ENCODE measurements at regions not wholly inside any gene's neighbourhood (a gene's known extent, or its start where the extent isn't known, plus 50 kb on each side); places are given as distances from the start of the nearest gene placed in this dataset.

- H3K27ac Mint-ChIP-seq, result no peak overlapping the region
- Histone ChIP-seq H4K20me1 (ENCODE audit: low read depth) (no peaks in the 10 kb centered on the region), H3K27me3 (peaks cover 36% of the 10 kb centered on the region), H3K9me3 (ENCODE audit: low read depth) (no peaks in the 10 kb centered on the region), H3K79me2 (ENCODE audit: low read depth) (no peaks in the 10 kb centered on the region), H3F3A (ENCODE audit: low read depth) (no peaks in the 10 kb centered on the region), H2AFZ (replicated peaks) (no peak overlapping the region), H3K27ac (no peak overlapping the region), H3K9ac (no peak overlapping the region), H3K36me3 (no peaks in the 10 kb centered on the region), H3K4me2 (no peak overlapping the region), H3K4me1 (no peaks in the 10 kb centered on the region), H3K4me3 (no peak overlapping the region)
- H3K4me1 Mint-ChIP-seq, result no peaks in the 10 kb centered on the region
- no peak for DNase-seq (ENCODE audit: low spot score)
- H3K27me3 Mint-ChIP-seq (ENCODE audit: insufficient read depth, low read depth), result no peaks in the 10 kb centered on the region
- H3K9me3 Mint-ChIP-seq, result no peaks in the 10 kb centered on the region
- no peaks in the 10 kb centered on the region for H3K36me3 Mint-ChIP-seq
- no peak for TF ChIP-seq EZH2phosphoT487 (IDR thresholded peaks at IDR 0.05)
- no peak for TF ChIP-seq EZH2 (IDR thresholded peaks at IDR 0.05)
- TF ChIP-seq CTCF (IDR thresholded peaks at IDR 0.05), result no peak
- H3K4me3 Mint-ChIP-seq, result no peak overlapping the region
These were observed 363.6 kb downstream of the SNAPC1 start for GRCh38 chr14:62125793-62126192.

- Histone ChIP-seq H2AFZ (replicated peaks) (no peak overlapping the region), H3F3A (ENCODE audit: low read depth) (no peaks in the 10 kb centered on the region), H3K9ac (no peak overlapping the region), H3K4me1 (no peaks in the 10 kb centered on the region), H3K9me3 (ENCODE audit: low read depth) (no peaks in the 10 kb centered on the region), H4K20me1 (ENCODE audit: low read depth) (no peaks in the 10 kb centered on the region), H3K4me3 (no peak overlapping the region), H3K27me3 (peaks cover 26% of the 10 kb centered on the region), H3K27ac (no peak overlapping the region), H3K79me2 (ENCODE audit: low read depth) (no peaks in the 10 kb centered on the region), H3K4me2 (no peak overlapping the region), H3K36me3 (no peaks in the 10 kb centered on the region)
- no peaks in the 10 kb centered on the region for H3K27me3 Mint-ChIP-seq (ENCODE audit: insufficient read depth, low read depth)
- H3K36me3 Mint-ChIP-seq, result no peaks in the 10 kb centered on the region
- H3K4me3 Mint-ChIP-seq, result no peak overlapping the region
- no peak for TF ChIP-seq EZH2phosphoT487 (IDR thresholded peaks at IDR 0.05)
- TF ChIP-seq CTCF (IDR thresholded peaks at IDR 0.05), result peak; percentile 85
- DNase-seq (ENCODE audit: low spot score), result peak; percentile 66
- no peaks in the 10 kb centered on the region for H3K9me3 Mint-ChIP-seq
- H3K27ac Mint-ChIP-seq, result no peak overlapping the region
- H3K4me1 Mint-ChIP-seq, result no peaks in the 10 kb centered on the region
These were observed 364.8 kb downstream of the SNAPC1 start for GRCh38 chr14:62126879-62127478.

- Histone ChIP-seq H4K20me1 (ENCODE audit: low read depth) (no peaks in the 10 kb centered on the region), H3K4me3 (no peak overlapping the region), H3K4me1 (no peaks in the 10 kb centered on the region), H2AFZ (replicated peaks) (no peak overlapping the region), H3K9ac (no peak overlapping the region), H3K79me2 (ENCODE audit: low read depth) (no peaks in the 10 kb centered on the region), H3K36me3 (no peaks in the 10 kb centered on the region), H3K27me3 (peaks cover 24% of the 10 kb centered on the region), H3K9me3 (ENCODE audit: low read depth) (no peaks in the 10 kb centered on the region), H3K27ac (no peak overlapping the region), H3F3A (ENCODE audit: low read depth) (no peaks in the 10 kb centered on the region), H3K4me2 (no peak overlapping the region)
- Mint-ChIP-seq H3K9me3 (no peaks in the 10 kb centered on the region), H3K4me3 (no peak overlapping the region), H3K4me1 (no peaks in the 10 kb centered on the region), H3K27ac (no peak overlapping the region), H3K36me3 (no peaks in the 10 kb centered on the region), H3K27me3 (ENCODE audit: insufficient read depth, low read depth) (no peaks in the 10 kb centered on the region)
- no peak for DNase-seq (ENCODE audit: low spot score)
- TF ChIP-seq CTCF (IDR thresholded peaks at IDR 0.05) (no peak), EZH2phosphoT487 (IDR thresholded peaks at IDR 0.05) (no peak), EZH2 (IDR thresholded peaks at IDR 0.05) (no peak)
These were observed 368.2 kb downstream of the SNAPC1 start for GRCh38 chr14:62130441-62130840.

Data from neural progenitor cell (in vitro differentiated cells).